ENCODE measurements at regions not wholly inside any gene's neighbourhood (a gene's known extent, or its start where the extent isn't known, plus 50 kb on each side); places are given as distances from the start of the nearest gene placed in this dataset.
"Not testable (repeated sequence)": the region's sequence is repeated elsewhere in the genome, so short reads cannot be mapped to it uniquely, and the experiment has no call there.

DNA sequence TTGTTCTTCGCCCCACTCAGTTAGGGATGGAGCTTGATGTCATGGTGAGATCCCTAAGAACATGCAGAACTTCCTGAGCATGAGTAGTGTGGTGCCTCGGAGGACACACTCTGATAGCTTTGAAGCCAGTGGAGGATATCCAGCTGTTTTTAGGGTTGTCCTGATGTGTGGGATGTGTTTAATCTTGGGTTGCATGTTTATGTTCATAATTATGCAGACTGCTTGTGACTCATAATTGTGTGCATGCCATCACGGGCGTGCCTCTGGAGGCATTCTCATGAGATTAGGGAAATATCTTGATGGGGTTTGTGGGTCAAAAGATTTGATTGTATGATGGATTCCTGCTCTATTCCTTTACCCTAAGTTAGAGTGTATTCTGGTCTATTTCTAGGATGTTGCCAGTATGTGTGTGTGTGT, 267.4 kb upstream of the PELI2 start:
- DNase-seq = no peak

DNA sequence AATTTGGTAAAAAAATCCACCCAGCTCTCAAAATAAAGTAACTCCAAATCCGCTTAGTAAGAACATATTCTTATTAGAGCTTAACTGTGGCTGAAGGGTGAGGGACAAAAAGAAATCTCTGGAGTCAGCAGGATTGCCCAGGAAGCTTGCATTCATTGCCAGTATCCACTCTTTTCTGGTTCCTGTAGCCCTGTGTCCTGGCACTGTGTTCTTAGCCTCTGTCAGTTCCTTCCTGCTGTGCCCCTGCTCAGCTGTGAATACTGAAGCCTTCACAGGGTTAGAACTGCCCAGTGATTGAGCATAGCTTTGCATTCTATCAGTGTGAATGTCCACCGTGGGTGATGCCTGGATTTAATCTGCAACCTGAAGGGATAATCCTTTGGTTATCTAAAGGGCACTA, 266.9 kb upstream of the PELI2 start:
- DNase-seq = no peak

DNA sequence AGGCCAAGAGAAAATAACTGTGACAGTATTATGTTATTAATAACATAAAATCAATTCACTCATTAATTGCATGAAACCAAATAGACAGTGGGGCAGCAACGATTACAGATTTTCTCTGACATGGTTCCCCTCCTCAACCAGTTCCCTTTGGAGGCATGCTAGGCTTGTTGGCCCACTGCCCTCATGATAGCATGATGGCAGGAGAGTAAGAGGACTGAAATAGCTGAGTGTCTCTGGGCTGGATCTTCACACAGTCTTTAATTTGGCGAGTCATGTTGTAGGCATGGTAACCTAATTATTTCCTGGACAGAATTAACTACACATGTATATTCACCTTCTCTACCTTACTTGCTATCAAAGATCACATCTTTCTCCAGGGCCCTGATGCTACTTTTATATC, 266.2 kb upstream of the PELI2 start:
- no peak for DNase-seq

DNA sequence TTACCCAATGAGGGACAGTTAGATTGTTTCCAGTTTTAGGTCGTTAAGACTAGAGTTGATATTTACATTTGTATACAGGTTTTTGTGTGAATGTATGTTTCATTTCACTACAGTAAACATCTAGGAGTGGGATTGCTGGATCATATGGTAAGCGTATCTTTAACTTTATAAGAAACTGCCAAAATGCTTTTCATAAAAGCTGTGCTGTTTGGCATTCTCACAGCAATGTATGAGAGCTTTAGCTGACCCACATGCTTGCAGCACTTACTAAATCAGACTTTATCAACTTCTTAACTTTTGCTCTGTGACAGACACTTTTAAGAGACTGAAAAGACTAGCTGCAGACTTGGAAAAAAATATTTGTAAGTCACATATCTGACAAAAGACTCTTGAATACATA, 262.5 kb upstream of the PELI2 start:
- no peak for DNase-seq

DNA sequence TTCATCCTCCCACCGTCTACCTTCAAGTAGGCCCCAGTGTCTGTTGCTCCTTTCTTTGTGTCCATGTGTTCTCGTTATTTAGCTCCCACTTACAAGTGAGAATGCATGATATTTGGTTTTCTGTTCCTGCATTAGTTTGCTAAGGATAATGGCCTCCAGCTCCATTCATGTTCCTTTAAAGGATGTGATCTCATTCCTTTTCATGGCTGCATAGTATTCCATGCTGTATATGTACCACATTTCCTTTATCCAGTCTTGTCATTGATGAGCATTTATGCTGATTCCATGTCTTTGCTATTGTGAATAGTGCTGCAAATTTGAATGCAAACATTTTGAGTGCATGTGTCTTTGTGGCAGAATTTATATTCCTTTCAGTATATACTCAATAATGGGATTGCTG, 259.6 kb upstream of the PELI2 start:
- no peak for DNase-seq

DNA sequence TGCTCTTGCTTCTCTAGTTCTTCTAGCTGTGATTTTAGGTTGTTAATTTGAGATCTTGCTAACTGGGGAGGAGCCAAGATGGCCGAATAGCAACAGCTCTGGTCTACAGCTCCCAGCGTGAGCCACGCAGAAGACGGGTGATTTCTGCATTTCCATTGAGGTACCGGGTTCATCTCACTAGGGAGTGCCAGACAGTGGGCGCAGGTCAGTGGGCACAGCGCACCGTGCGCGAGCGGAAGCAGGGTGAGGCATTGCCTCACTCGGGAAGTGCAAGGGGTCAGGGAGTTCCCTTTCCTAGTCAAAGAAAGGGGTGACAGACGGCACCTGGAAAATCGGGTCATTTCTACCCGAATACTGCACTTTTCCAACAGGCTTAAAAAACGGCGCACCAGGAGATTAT, 256.6 kb upstream of the PELI2 start:
- not testable (repeated sequence) for DNase-seq

DNA sequence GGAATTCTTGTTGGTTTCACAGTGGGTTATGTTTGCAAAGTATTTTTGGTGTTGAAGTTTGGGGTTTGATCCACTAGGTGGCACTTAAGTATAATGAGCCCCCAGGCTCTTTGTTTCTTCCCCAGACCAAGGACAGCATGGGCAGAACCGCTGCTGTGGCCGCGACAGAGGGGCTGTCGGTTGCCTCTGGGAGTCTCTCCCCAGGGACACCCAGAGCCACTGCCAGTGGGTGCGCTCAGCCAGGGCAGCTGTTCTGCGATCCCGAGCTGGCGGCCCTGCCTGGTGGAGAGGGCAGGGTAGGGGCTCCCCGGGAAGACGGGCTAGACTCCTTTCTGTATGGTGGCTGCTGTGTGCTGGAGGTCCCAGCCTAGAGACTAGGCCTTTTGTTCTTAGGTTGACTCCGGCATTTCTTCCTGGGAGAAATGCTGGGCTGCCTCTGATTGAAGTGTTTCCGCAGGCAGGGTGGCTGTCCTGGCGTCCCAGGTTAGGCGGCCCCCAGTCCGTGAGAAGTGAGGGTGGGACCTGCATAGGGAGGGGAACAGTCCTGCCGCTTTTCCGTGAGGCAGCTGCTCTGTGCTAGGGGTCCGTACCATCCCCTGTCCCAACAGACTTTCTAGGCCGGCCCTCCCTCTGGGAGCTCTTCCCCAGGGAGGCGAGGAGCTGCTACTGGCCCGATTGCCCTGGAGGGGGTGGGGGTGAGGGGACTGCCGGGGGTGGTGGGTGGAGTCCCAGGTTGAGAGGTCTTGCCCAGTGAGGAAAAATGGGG, 253.1 kb upstream of the PELI2 start:
- no peak for DNase-seq

DNA sequence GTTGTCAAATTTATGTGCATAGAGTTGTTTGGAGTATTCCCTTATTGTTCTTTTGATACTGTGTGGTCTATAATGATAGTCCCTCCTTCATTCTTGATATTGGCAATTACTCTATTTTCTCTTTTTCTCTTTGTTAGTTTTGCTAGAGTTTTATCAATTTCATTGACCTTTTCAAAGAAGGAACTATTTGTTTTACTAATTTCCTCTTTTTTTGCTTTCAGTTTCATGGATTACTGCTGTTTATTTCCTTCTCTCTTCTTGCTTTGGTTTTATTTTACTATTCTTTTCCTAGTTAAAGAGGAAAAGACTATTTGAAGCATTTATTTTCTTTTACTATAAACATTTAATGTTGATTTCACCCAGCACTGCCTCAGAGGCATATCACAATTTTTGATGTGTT, 250.9 kb upstream of the PELI2 start:
- no peak for DNase-seq

DNA sequence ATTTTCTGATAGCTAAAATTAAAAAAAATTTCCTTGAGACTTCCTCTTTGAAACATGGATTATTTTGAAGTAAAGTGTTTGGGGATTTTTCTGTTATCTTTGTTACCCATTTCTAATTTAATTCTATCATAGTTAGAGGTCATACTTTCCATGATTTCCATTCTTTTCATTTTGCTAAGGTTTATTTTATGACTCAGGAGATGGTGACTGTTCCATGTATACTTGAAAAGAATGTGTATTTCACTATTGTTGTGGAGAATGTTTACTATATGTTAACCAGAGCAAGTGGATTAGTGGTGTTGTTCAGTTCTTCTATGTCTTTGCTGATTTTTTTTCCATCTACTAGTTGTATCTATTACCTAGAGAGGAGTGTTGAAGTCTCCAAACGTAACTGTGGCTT, 250.5 kb upstream of the PELI2 start:
- no peak for DNase-seq

DNA sequence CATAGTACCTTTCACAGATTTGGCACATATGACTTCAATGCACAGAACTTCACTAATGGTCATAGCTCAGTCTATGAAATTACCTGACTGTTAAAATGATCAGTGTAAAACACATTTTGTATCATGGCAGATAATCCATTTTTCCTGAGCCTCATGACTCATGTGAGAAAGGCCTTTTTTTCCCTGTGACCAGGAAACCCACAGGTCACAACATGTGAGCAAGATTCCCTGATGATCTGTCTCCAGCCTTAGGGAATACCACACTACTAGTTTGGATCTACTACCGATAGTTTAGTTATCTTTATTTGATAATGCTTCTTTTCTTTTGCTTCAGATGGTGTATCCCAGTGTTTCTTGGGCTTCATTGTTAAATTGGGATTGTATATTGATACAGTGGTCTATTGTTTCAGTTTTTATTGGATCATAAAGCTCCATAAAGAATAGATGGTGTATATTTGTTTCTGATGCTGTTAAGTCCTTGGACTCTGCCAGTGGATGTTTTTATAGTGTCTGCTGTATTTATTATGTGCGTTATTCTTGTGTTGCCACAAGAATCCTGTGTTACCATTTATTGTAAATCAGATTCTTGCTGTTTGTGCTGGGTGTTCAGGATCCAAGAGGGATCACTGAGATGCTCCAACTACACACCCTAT, 248.7 kb upstream of the PELI2 start:
- no peak for DNase-seq

DNA sequence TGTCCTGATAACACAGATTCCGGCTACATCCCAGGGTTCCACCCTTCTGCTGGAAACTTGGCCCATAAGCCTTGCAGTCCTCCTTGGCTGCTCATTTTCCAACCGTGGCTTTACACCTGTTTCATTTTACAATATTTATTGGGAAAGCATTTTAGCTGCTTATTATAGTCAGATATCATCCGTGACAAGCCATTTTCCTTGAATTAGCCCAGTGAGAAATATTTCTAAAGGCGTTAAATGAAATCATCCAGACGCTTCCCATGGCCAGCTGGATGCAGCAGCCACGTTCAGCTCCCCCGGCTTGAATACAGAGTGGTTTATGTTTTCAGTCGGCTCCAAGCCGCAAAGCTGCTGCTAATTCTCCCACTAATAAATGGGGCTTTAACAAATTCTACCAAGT, 245.0 kb upstream of the PELI2 start:
- no peak for DNase-seq

DNA sequence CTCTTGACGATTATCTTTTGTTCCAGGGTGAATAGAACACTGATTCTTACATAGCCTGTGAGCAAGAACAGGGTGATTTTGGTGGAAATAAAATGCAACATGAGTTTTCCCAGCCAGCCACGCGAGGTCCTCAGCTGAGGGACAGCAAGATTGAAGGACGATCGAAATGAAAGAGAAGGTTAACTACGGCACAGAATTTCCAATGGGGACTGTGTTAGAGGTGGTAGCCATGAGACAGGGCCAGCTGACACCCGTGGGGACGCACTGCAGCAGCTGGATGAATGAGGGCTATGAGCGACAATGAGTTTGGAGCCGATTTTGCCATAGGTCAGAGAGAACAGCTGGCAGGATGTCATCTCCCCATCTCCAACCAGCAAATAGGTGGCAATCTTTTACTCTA, 243.4 kb upstream of the PELI2 start:
- no peak for DNase-seq

DNA sequence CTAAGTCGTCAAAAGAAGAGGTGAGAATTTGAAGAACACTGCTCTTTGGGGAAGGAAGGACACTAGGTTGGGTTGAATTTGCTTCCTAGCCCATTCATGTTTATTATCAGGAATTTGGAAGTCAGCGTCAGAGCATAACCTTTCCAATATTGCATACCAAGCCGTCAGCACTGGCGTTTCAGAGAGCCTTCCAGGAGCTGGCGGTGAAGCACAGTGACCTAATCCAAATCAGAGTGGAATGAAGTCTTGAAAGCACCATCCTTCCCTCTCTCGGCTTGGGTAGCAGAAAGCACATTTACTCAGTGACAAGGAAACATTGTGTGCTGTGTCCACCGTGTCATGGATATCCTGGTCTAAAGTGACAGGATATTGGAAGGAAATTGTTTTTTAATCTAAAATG, 240.3 kb upstream of the PELI2 start:
- DNase-seq = no peak

DNA sequence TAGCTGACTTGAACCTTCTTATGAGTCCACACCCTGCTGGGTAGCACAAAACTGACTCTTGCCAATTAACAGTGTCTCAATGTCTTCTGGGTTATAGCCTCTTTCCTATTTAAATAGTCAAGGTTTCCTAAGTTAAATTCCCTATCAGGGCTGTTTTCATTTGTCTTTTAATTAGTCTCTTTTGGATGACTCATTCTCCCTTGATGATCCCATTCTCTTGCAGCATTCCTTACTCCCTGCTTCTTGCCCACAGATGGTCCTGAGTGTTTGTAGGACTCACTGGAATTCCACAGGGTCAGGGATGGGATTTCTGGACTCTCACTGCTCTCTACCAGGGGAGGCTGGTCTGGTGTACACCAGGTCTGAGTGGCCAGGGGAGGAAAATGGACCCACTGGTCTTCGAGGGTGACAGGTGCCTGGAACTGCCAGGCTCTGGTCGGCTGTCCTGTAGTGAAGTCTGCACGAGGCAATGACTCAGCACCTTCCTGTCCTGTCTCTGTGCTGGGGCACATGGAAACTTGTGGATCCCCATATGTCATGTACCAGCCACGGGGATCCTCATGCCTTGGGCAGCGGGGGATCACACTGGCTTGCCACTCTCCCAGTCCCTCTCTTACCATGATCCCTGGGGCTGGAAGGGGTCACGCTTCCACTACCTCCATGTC, 236.5 kb upstream of the PELI2 start:
- peak; percentile 31 for DNase-seq

DNA sequence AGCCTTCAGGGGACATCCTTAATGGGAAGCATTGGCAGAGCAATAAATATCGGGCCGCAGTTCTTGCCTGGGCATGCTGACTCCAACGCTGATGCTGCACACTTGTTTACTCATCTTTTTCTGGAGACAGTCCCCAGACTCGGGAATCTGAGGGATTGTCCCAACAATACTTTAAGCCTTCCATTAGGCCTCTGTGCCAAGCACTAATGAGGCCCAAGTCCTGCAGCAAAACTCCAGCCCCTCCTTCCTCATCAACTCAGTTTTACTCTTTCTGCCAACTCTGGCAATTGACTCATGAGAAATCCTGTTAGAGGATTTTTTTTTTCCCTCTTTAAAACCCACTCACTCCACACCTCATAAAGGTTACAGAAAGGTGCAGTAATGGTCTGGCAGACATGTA, 233.4 kb upstream of the PELI2 start:
- DNase-seq = no peak

DNA sequence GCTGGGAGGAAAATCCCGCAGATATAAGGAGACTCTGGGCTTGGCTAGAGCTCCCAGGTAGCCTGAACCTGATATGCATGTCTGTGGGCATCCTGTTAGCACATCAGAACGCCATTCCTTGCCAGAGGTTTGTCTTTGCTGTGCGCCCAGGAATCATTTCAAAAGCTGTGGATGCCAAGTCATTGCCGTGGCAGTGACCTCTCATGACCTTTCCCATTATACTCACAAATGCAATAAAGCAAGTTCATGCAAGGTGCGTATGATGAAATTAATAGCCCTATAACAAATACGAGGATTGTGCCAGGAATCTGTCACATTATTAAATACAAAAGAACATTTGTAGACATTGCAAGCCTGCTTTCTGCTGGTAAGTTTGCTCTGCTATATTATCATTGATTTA, 229.1 kb upstream of the PELI2 start:
- DNase-seq = no peak

DNA sequence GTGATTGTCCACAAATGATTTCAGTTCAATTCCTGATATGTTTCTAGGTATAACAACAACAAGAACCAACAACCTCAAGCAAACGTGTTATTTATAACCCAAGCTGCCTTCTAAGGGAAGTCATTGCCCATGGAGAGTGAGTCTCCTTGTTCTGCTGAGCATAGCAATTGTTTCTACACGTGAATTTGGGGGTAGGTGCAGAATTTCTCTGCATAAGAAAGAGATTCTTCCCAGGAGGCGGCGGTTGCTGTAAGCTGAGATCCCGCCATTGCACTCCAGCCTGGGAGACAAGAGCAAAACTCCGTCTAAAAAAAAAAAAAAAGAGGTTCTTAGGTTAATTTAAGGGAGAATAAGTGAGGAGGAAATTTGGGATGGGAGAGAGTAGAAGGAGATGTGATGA, 226.5 kb upstream of the PELI2 start:
- no peak for DNase-seq

DNA sequence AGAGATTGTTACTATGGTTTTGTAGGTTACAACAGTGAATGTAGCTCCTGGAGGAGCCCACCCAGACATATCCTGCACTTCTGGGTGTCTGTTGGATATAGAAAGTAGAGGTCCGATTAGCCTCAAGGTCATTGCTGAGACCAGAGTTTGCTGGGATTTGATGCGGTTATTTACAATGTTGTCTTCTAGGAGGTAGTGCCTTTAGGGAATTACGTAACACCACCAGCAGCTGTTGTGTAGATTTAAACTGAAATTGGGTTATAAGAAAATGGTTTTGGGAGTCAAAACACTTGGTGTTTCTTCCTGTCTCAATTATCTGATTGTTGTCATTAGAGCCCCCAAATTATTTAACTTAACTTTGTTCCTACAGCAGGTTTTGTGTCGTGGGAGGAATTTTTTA, 225.3 kb upstream of the PELI2 start:
- no peak for DNase-seq

DNA sequence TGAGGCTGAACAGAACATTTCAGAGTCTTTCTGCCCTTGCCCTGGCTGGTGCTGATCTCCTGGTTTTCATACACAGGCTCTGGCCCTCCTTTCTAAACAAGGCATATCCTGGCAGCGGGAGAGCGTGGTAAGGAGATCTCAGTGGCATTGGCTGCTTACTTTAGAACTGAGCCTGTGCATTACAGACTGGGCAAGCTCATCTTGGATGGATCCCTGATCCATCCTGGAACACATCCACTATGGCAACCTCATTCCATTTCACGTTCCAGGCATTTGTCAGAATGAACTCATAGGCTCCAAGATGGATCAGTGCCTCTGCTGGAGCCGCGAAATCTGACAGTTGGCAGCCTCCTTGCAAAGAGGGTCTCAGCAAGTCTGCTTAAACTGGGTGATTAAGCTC, 224.5 kb upstream of the PELI2 start:
- no peak for DNase-seq

DNA sequence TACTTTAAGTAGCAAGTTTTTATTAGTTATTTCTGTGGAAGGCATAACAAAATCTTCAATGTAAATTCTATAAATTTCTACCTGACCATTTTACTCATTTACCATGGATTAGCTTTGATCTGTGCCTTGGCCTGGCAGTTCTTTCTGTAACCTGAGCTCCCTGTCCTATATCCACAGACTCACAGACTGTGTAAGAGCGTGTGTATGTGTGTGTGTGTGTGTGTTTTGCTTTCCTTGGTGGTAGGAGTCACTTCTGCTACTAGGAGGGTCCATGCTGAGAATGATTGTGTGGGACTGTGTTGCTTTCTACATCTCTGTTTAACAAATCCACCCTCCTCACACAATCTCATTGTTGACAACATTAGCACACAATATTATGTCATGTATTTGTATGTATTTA, 221.2 kb upstream of the PELI2 start:
- DNase-seq = no peak

DNA sequence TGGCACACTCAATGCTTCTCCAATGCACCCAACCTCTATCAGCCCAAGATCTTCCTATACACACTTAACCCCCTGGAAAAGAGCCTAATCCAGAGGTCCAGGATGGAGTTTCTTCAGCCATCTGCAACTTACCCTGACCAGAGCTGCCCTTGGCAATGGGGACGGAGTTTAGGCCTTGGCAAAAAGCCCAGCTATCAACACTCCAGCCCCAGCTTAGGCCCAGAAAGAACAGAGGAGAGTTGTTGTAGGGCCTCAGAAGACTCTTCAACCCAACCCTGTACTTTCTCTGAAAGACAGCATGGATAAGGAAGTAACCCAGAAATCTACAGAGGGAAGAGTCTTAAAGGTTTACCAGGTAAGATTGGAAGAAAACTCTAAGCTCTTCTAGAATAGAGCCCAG, 219.3 kb upstream of the PELI2 start:
- no peak for DNase-seq

DNA sequence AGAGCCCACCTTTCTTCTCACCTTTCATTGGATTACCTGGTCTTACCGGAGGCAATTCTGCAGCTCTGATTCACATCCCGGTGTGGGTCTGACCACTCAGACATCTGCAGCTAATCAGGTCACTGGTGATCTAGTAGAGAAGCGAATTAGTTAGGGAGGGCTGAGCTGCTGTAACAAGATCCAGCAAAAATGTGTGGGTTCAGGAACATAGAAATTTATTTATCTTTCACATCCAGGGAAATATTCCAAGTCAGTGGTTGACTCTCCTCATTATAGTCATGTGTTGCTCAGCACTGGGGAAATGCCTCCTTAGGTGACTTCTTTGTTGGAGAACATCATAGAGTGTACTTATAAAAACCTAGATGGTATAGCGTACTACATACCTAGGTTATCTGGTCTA, 218.7 kb upstream of the PELI2 start:
- DNase-seq = no peak

DNA sequence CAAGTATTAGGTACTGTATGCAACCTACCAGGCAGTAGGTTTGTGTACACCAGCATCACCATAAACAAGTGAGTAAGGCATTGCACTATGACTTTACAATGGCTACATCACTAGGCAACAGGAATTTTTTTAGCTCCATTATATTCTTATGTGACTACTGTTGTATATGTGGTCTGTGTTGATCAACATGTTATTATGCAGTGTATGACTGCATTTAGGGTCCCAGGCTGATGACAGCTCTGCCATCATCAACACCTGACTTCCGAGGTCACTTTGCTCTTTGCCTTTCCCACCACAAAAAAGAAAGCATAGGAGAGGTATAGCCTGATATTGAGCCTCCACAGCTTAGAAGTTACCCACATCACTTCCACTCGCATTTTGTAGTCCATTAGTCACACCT, 217.5 kb upstream of the PELI2 start:
- no peak for DNase-seq

DNA sequence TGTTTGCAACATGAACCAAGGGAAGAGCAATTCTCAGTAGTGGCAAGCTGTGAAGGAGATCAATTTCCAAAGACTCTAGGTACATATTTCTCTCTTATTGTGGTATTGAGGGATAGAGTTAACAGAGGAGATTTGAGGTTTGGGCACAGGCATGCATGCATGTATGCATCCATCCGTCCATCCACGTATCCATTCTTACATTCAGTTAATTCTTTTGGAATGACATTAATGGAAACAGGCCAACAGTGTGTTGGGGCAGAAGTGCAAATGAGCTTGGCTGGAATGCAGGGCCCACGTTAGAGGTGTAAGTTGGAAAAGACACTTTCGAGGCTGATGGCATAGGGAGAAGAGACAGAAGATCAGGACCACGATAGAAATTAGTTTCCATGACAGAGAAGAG, 216.9 kb upstream of the PELI2 start:
- no peak for DNase-seq

DNA sequence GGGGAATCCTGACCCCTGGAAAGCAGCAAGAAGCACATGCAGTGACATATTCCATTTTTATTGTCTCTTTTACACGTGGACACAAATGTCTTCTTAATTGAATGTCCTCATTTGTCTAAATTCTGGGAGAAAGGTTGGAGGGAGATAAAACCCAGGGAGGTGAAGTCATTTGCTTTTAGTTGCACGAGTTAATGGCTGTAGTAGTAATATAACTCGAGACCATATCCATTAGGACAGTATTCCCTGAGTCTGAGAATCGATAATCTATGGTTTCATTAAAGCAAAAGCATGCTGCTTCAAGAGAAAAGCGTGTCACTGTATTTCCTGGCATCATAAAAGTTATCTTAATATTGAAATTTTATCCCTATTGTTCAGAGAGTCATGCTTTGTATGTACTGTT, 216.0 kb upstream of the PELI2 start:
- DNase-seq = no peak
